IMR-90 (cell line): ENCODE measurements at regions not wholly inside any gene's neighbourhood (a gene's known extent, or its start where the extent isn't known, plus 50 kb on each side); places are given as distances from the start of the nearest gene placed in this dataset.

Experiments
- ATAC-seq: fragments of 200-7000 bp; cut with Tn5 transposase; 2 replicates; pipeline ENCODE4 v1.9.1; 2020; ENCODE audit warnings: low read depth, mild to moderate bottlenecking, moderate library complexity
- BruUV-seq: library from RNA; stranded (reverse); fragments of 400-500 nt; replicated peaks from 2 replicates; lab custom pipeline; 2021; lab: Mats Ljungman, UMichigan
- CTCF ChIA-PET: fragments of 300-600 bp; formaldehyde crosslinking; extraction: SDS; loops from one replicate; lab custom pipeline; 2021; ENCODE audit warnings: antibody characterized with exemption; lab: Yijun Ruan, JAX
- POLR2A ChIA-PET: fragments of 300-600 bp; sonication (Branson Sonifier 250); formaldehyde crosslinking; loops from one replicate; lab custom pipeline; 2022; ENCODE audit warnings: antibody characterized with exemption; ENCODE audit not compliant: unreplicated experiment; lab: Charles Lee
- DNase-seq: peaks from one replicate; pipeline ENCODE4 v3.0.0; 2013
- H2AFZ ChIP-seq: replicated peaks from 2 replicates; pipeline ENCODE3; 2013; ENCODE audit warnings: low read length, mild to moderate bottlenecking; ENCODE audit not compliant: poor library complexity
- H2AK5ac ChIP-seq: 2 replicates; pipeline ENCODE4 v1.6.1; 2013; ENCODE audit warnings: low read depth, low read length, inconsistent platforms
- H2AK9ac ChIP-seq: replicated peaks from 2 replicates; pipeline ENCODE3; 2013; ENCODE audit warnings: mild to moderate bottlenecking, low read depth, low read length, moderate library complexity; ENCODE audit not compliant: poor library complexity
- H2BK120ac ChIP-seq: 2 replicates; pipeline ENCODE4 v1.6.1; 2013; ENCODE audit warnings: low read depth, low read length, inconsistent platforms
- H2BK15ac ChIP-seq: 3 replicates; pipeline ENCODE4 v1.6.1; 2013; ENCODE audit warnings: low read depth, low read length, inconsistent platforms
- H2BK20ac ChIP-seq: 2 replicates; pipeline ENCODE4 v1.6.1; 2013; ENCODE audit warnings: low read depth, mild to moderate bottlenecking, inconsistent platforms, low read length, moderate library complexity
- H2BK5ac ChIP-seq: 2 replicates; pipeline ENCODE4 v1.6.1; 2013; ENCODE audit warnings: mild to moderate bottlenecking, low read depth, low read length, inconsistent platforms; ENCODE audit not compliant: poor library complexity, severe bottlenecking
- H3K14ac ChIP-seq: replicated peaks from 2 replicates; pipeline ENCODE4 v1.6.1; 2013; ENCODE audit warnings: low read depth, low read length, inconsistent platforms
- H3K18ac ChIP-seq: 2 replicates; pipeline ENCODE4 v1.6.1; 2013; ENCODE audit warnings: low read depth, low read length, control low read depth
- H3K23ac ChIP-seq: 2 replicates; pipeline ENCODE4 v1.6.1; 2013; ENCODE audit warnings: low read depth, low read length, inconsistent platforms
- H3K27ac ChIP-seq: 2 replicates; pipeline ENCODE4 v1.5.1; 2013; ENCODE audit warnings: mild to moderate bottlenecking, control low read depth, low read length; ENCODE audit not compliant: insufficient read depth
- H3K27me3 ChIP-seq: 2 replicates; pipeline ENCODE4 v1.6.1; 2013; ENCODE audit warnings: low read length; ENCODE audit not compliant: control insufficient read depth, insufficient read depth
- H3K36me3 ChIP-seq: 2 replicates; pipeline ENCODE4 v1.6.1; 2013; ENCODE audit warnings: low read length, mixed read lengths; ENCODE audit not compliant: control insufficient read depth, insufficient read depth
- H3K4ac ChIP-seq: 2 replicates; pipeline ENCODE4 v1.6.1; 2013; ENCODE audit warnings: low read depth, low read length, inconsistent platforms
- H3K4me1 ChIP-seq: 2 replicates; pipeline ENCODE4 v1.6.1; 2013; ENCODE audit warnings: low read length, mixed read lengths; ENCODE audit not compliant: control insufficient read depth, insufficient read depth
- H3K4me2 ChIP-seq: 2 replicates; pipeline ENCODE4 v1.6.1; 2013; ENCODE audit warnings: low read depth, mild to moderate bottlenecking, control low read depth, low read length, moderate library complexity
- H3K4me3 ChIP-seq: 2 replicates; pipeline ENCODE4 v1.5.1; 2013; ENCODE audit warnings: low read depth, mild to moderate bottlenecking, control low read depth, low read length, moderate library complexity; ENCODE audit not compliant: insufficient read depth
- H3K56ac ChIP-seq: 2 replicates; pipeline ENCODE4 v1.6.1; 2013; ENCODE audit warnings: low read length, inconsistent platforms; ENCODE audit not compliant: insufficient read depth; ENCODE audit errors: extremely low read depth
- H3K79me1 ChIP-seq, 2 experiments: 2 replicates each; pipeline ENCODE4 v1.6.1; 2013; ENCODE audit warnings: low read length in 2 of 2, inconsistent platforms in 1 of 2, low read depth in 1 of 2
- H3K9ac ChIP-seq: 2 replicates; pipeline ENCODE4 v1.6.1; 2013; ENCODE audit warnings: low read depth, low read length, control low read depth
- H3K9me1 ChIP-seq: 2 replicates; pipeline ENCODE4 v1.6.1; 2013; ENCODE audit warnings: low read length, inconsistent platforms; ENCODE audit not compliant: insufficient read depth
- H3K9me3 ChIP-seq: 2 replicates; pipeline ENCODE4 v1.6.1; 2013; ENCODE audit warnings: low read length; ENCODE audit not compliant: control insufficient read depth, insufficient read depth
- H4K20me1 ChIP-seq: 2 replicates; pipeline ENCODE4 v1.6.1; 2013; ENCODE audit warnings: low read length, inconsistent platforms; ENCODE audit not compliant: insufficient read depth
- H4K5ac ChIP-seq: 2 replicates; pipeline ENCODE4 v1.6.1; 2013; ENCODE audit warnings: mild to moderate bottlenecking, low read depth, low read length, control low read depth
- H4K8ac ChIP-seq, 2 experiments: 2 replicates each; pipeline ENCODE4 v1.6.1; 2013; ENCODE audit warnings: low read depth in 2 of 2, low read length in 2 of 2, control low read depth in 1 of 2, inconsistent platforms in 1 of 2
- H4K91ac ChIP-seq: 2 replicates; pipeline ENCODE4 v1.6.1; 2013; ENCODE audit warnings: low read depth, low read length, inconsistent platforms; ENCODE audit not compliant: insufficient read depth
- BHLHE40 ChIP-seq: fragments of 150-350 bp; IDR thresholded peaks from 2 replicates; pipeline ENCODE4 v1.6.1; 2016; ENCODE audit warnings: mild to moderate bottlenecking, low read depth, low read length
- CHD1 ChIP-seq: IDR thresholded peaks from 2 replicates; pipeline ENCODE4 v1.6.1; 2012; ENCODE audit warnings: low read depth, low read length, improper control_type of control experiment
- ELK1 ChIP-seq: fragments of 150-350 bp; IDR thresholded peaks from 2 replicates; pipeline ENCODE4 v1.6.1; 2016; ENCODE audit warnings: low read depth, mild to moderate bottlenecking, low read length, moderate library complexity, borderline replicate concordance
- FOS ChIP-seq: fragments of 150-350 bp; IDR thresholded peaks from 2 replicates; pipeline ENCODE4 v1.6.1; 2016; ENCODE audit warnings: low read depth, low read length
- MAFK ChIP-seq: IDR thresholded peaks from 2 replicates; pipeline ENCODE4 v1.6.1; 2012; ENCODE audit warnings: low read depth, low read length, improper control_type of control experiment
- MAZ ChIP-seq: IDR thresholded peaks from 2 replicates; pipeline ENCODE4 v1.6.1; 2012; ENCODE audit warnings: low read depth, mild to moderate bottlenecking, low read length, improper control_type of control experiment, moderate library complexity, borderline replicate concordance
- MXI1 ChIP-seq: IDR thresholded peaks from 2 replicates; pipeline ENCODE4 v1.6.1; 2012; ENCODE audit warnings: low read depth, mild to moderate bottlenecking, low read length, moderate library complexity, borderline replicate concordance
- NFE2L2 ChIP-seq: fragments of 150-350 bp; IDR thresholded peaks from 2 replicates; pipeline ENCODE4 v1.6.1; 2016; ENCODE audit warnings: low read depth, mild to moderate bottlenecking, low read length
- POLR2A ChIP-seq: IDR thresholded peaks from 2 replicates; pipeline ENCODE4 v1.6.1; 2012; ENCODE audit warnings: mild to moderate bottlenecking, low read depth, low read length
- RAD21 ChIP-seq: IDR thresholded peaks from 2 replicates; pipeline ENCODE4 v1.6.1; 2012; ENCODE audit warnings: low read length, improper control_type of control experiment
- RFX5 ChIP-seq: IDR thresholded peaks from 2 replicates; pipeline ENCODE4 v1.8.0; 2012; ENCODE audit warnings: low read depth, mild to moderate bottlenecking, low read length, moderate library complexity
- SMC3 ChIP-seq: fragments of 150-350 bp; IDR thresholded peaks from 2 replicates; pipeline ENCODE4 v1.6.1; 2016; ENCODE audit warnings: low read depth, mild to moderate bottlenecking, antibody characterized with exemption, low read length, moderate library complexity
- WGBS, 2 experiments: methylation state at CpG; one replicate each; pipeline versions ENCODE4 v1.1.5 to v1.1.7; 2013; ENCODE audit warnings: missing lambda C conversion rate in 2 of 2; ENCODE audit not compliant: insufficient read length in 1 of 2; ENCODE audit errors: extremely low coverage in 2 of 2; 5-methylcytosine and 5-hydroxymethylcytosine counted together
- dilution Hi-C: fragments of 300-500 bp; cut with HindIII; formaldehyde crosslinking; loops from one replicate; pipeline ENCODE4 v1.14.3; 2018; ENCODE audit warnings: low sequenced_read_pairs; ENCODE audit not compliant: unreplicated experiment
- in situ Hi-C: fragments of 300-500 bp; cut with MboI; formaldehyde crosslinking; loops from 3 replicates; pipeline ENCODE4 v1.14.3; 2019; ENCODE audit warnings: low sequenced_read_pairs, inconsistent platforms, mixed read lengths
- intact Hi-C: fragments of 100-400 bp; cut with micrococcal nuclease; formaldehyde crosslinking; loops from 2 replicates; pipeline ENCODE4 v1.10.0; 2022
- TF ChIP-seq, protein P1 (sequence below): conservative IDR thresholded peaks from 2 replicates; pipeline ENCODE4 v1.5.1; 2012; ENCODE audit warnings: mild to moderate bottlenecking, low read depth, low read length, improper control_type of control experiment
- TF ChIP-seq, protein P2 (sequence below): fragments of 150-350 bp; IDR thresholded peaks from 2 replicates; pipeline ENCODE4 v1.6.1; 2017; ENCODE audit warnings: mild to moderate bottlenecking, antibody characterized with exemption, low read length, low read depth

DNA sequence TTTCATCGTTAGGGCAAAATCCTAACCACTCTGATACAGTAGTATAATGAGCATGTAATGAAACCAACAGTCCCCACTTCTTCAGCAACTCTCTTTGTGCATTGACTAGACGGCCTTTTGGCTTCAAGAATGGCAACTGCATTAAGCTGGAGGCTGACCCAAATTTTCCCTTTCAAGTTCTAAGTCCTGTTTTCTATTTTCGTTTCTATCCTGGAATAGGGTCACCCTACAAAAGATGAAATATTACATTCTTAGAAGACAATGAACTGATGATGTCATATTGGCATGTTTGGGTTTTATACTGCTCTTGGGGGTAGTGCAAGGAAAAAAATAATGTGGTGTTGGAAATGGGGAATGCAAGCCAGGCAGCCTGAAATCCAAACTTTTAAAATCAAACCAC is 254.4 kb downstream of the ETAA1 start:
- WGBS, 2 experiments = no CpG with 5 or more reads among the region's 3 CpGs
- Histone ChIP-seq H3K23ac (peak overlapping the region; percentile 38; the same call in 1 of the 2 replicates), H2BK5ac (peak overlapping the region; percentile 50), H3K36me3 (no peaks in the 10 kb centered on the region), H3K9ac (0 out of 2 replicates have a peak overlapping the region, but pooled peaks have one; percentile 45), H3K27ac (peak overlapping the region; percentile 20; the same call in 1 of the 2 replicates), H2AFZ (no peak overlapping the region), H4K20me1 (no peaks in the 10 kb centered on the region), H2BK15ac (0 out of 3 replicates have a peak overlapping the region, but pooled peaks have one; percentile 30), H3K18ac (peak overlapping the region; percentile 26; the same call in 1 of the 2 replicates), H3K4me3 (no peak overlapping the region), H3K56ac (no peak overlapping the region), H4K8ac (peak overlapping the region in 1 of 2 experiments; percentile 69; a peak in 2 of 4 replicates), H3K4ac (peak overlapping the region; percentile 64), H2AK9ac (no peak overlapping the region), H3K79me1 (peaks cover 0 to 11% of the 10 kb centered on the region in 2 experiments; a peak in 2 of 4 replicates), H4K5ac (no peak overlapping the region), H3K14ac (peak overlapping the region; percentile 52), H2AK5ac (no peak overlapping the region), H2BK120ac (peak overlapping the region; percentile 78), H3K9me1 (peaks cover 4% of the 10 kb centered on the region), H3K27me3 (no peaks in the 10 kb centered on the region), H2BK20ac (peak overlapping the region; percentile 95), H3K4me1 (peaks cover 11% of the 10 kb centered on the region), H3K4me2 (peak overlapping the region; percentile 7; the same call in 1 of the 2 replicates), H3K9me3 (peaks cover 6% of the 10 kb centered on the region), H4K91ac (peak overlapping the region; percentile 20; the same call in 1 of the 2 replicates)
- CTCF ChIA-PET = interaction anchor here (0.6 to 2.2 kb wide), 21 partner anchors 13 to 1227 kb away, joined by 3 to 13 read pairs (median 4); no protein-coding TSS in a partner anchor
- ATAC-seq = no peak
- dilution Hi-C loops = no loop called here
- DNase-seq = no peak
- TF ChIP-seq POLR2A (no peak), FOS (no peak), MXI1 (no peak), MAZ (no peak), CHD1 (no peak), NFE2L2 (no peak), RFX5 (no peak), SMC3 (no peak), BHLHE40 (no peak), MAFK (no peak), ELK1 (no peak), RAD21 (no peak)
- TF ChIP-seq, protein P1, sequence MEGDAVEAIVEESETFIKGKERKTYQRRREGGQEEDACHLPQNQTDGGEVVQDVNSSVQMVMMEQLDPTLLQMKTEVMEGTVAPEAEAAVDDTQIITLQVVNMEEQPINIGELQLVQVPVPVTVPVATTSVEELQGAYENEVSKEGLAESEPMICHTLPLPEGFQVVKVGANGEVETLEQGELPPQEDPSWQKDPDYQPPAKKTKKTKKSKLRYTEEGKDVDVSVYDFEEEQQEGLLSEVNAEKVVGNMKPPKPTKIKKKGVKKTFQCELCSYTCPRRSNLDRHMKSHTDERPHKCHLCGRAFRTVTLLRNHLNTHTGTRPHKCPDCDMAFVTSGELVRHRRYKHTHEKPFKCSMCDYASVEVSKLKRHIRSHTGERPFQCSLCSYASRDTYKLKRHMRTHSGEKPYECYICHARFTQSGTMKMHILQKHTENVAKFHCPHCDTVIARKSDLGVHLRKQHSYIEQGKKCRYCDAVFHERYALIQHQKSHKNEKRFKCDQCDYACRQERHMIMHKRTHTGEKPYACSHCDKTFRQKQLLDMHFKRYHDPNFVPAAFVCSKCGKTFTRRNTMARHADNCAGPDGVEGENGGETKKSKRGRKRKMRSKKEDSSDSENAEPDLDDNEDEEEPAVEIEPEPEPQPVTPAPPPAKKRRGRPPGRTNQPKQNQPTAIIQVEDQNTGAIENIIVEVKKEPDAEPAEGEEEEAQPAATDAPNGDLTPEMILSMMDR = no peak
- TF ChIP-seq, protein P2, sequence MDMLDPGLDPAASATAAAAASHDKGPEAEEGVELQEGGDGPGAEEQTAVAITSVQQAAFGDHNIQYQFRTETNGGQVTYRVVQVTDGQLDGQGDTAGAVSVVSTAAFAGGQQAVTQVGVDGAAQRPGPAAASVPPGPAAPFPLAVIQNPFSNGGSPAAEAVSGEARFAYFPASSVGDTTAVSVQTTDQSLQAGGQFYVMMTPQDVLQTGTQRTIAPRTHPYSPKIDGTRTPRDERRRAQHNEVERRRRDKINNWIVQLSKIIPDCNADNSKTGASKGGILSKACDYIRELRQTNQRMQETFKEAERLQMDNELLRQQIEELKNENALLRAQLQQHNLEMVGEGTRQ = no peak
- in situ Hi-C loops = no loop called here
- intact Hi-C loops = loop anchor here (1.0 to 5.0 kb wide), 9 partner anchors 149 to 1204 kb away; no protein-coding TSS in a partner anchor
- POLR2A ChIA-PET = interaction anchor here (0.7 to 0.8 kb wide), 2 partner anchors 189 to 330 kb away, joined by 3 read pairs; no protein-coding TSS in a partner anchor
- BruUV-seq = no TSS peak
